Ovary (tissue), 3 donors: ENCODE measurements at regions not wholly inside any gene's neighbourhood (a gene's known extent, or its start where the extent isn't known, plus 50 kb on each side); places are given as distances from the start of the nearest gene placed in this dataset.

Experiments used
- POLR2A ChIP-seq: fragments of 450-650 bp; IDR thresholded peaks from one replicate; pipeline ENCODE4 v1.6.1; 2017; ENCODE audit warnings: antibody characterized with exemption, mild to moderate bottlenecking, moderate library complexity
- TF ChIP-seq, protein P1 (sequence below), 3 donors: fragments of 450-650 bp in 2 of 3; fragments of 200-600 bp in 1 of 3; IDR thresholded peaks; one replicate each; pipeline versions ENCODE4 v1.5.1 to v1.8.0; 2016 to 2022; ENCODE audit warnings: antibody characterized with exemption in 3 of 3, mild to moderate bottlenecking in 1 of 3
- donor health status: DM: no; HTN: no; CAD: no.

DNA sequence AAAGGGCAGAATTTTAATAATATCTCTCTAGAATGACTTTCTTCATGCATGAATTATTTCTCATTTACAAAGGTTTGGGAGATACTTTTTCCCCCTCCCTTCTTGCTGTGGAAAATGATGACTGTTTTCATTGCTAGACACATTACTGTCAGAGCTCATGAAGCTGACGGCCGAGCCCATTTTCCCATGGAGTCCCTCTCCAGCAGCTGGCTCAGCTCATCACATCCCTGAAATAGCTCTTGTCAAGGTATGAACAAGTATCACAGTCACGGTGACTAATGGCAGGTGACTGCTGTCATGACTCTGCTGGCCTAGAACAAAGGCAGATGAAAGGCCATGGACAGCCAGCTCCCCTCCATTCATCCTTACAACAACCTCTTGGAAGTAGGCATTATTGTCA, 208.1 kb downstream of the ABCC12 start:
- TF ChIP-seq, protein P1, sequence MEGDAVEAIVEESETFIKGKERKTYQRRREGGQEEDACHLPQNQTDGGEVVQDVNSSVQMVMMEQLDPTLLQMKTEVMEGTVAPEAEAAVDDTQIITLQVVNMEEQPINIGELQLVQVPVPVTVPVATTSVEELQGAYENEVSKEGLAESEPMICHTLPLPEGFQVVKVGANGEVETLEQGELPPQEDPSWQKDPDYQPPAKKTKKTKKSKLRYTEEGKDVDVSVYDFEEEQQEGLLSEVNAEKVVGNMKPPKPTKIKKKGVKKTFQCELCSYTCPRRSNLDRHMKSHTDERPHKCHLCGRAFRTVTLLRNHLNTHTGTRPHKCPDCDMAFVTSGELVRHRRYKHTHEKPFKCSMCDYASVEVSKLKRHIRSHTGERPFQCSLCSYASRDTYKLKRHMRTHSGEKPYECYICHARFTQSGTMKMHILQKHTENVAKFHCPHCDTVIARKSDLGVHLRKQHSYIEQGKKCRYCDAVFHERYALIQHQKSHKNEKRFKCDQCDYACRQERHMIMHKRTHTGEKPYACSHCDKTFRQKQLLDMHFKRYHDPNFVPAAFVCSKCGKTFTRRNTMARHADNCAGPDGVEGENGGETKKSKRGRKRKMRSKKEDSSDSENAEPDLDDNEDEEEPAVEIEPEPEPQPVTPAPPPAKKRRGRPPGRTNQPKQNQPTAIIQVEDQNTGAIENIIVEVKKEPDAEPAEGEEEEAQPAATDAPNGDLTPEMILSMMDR (IDR thresholded peaks at IDR 0.05): no peak
- TF ChIP-seq POLR2A: no peak
